ENCODE measurements at regions not wholly inside any gene's neighbourhood (a gene's known extent, or its start where the extent isn't known, plus 50 kb on each side); places are given as distances from the start of the nearest gene placed in this dataset.

GRCh38 chr6:164495882-164496495, 813.4 kb downstream of the C6orf118 start:
- no peak overlapping the region for H2BK120ac ChIP-seq (ENCODE audit: low read depth, low read length)
- no CpG with 5 or more reads among the region's 7 CpGs for WGBS, 2 experiments (ENCODE audit: extremely low coverage in 2 of 2, insufficient read length in 1 of 2)
- no peak for ATAC-seq (ENCODE audit: low read depth)
- no peak overlapping the region for H3K14ac ChIP-seq (replicated peaks; ENCODE audit: low read depth, low read length)
- no peak overlapping the region for H2AK5ac ChIP-seq (ENCODE audit: low read depth, low read length)
- no peak overlapping the region for H2BK5ac ChIP-seq (ENCODE audit: low read depth, low read length, poor library complexity, severe bottlenecking)
- no peak overlapping the region for H2AK9ac ChIP-seq (replicated peaks; ENCODE audit: low read depth, low read length, poor library complexity)
- no peaks in the 10 kb centered on the region for H3K36me3 ChIP-seq (ENCODE audit: control insufficient read depth, insufficient read depth, low read length)
- H4K8ac ChIP-seq (ENCODE audit: low read depth in 2 of 2, low read length in 2 of 2) = no peak overlapping the region
- no peak for DNase-seq
- H3K9me3 ChIP-seq (ENCODE audit: control insufficient read depth, insufficient read depth, low read length) = peaks cover 13% of the 10 kb centered on the region
- in situ Hi-C loops (cut with MboI; ENCODE audit: low sequenced_read_pairs) (no loop called here), intact Hi-C loops (cut with micrococcal nuclease) (no loop called here), dilution Hi-C loops (cut with HindIII; ENCODE audit: low sequenced_read_pairs, unreplicated experiment) (no loop called here)
- no peak overlapping the region for H3K23ac ChIP-seq (ENCODE audit: low read depth, low read length)
- H4K5ac ChIP-seq (ENCODE audit: low read depth, low read length) = no peak overlapping the region
- TF ChIP-seq ELK1 (IDR thresholded peaks at IDR 0.05; ENCODE audit: borderline replicate concordance, low read depth, low read length) (no peak), CEBPB (IDR thresholded peaks at IDR 0.05; ENCODE audit: low read depth, low read length) (no peak), USF2 (IDR thresholded peaks at IDR 0.05; ENCODE audit: low read depth, low read length) (no peak), MXI1 (IDR thresholded peaks at IDR 0.05; ENCODE audit: borderline replicate concordance, low read depth, low read length) (no peak), NFE2L2 (IDR thresholded peaks at IDR 0.05; ENCODE audit: low read depth, low read length) (no peak), MAFK (IDR thresholded peaks at IDR 0.05; ENCODE audit: low read depth, low read length) (no peak)
- no peak overlapping the region for H3K27ac ChIP-seq (ENCODE audit: insufficient read depth, low read length)
- no peak overlapping the region for H3K18ac ChIP-seq (ENCODE audit: low read depth, low read length)
- H3K56ac ChIP-seq (ENCODE audit: extremely low read depth, insufficient read depth, low read length) = no peak overlapping the region
- no peak overlapping the region for H4K91ac ChIP-seq (ENCODE audit: insufficient read depth, low read depth, low read length)
- no peak overlapping the region for H2BK15ac ChIP-seq (ENCODE audit: low read depth, low read length)
- H3K4me2 ChIP-seq (ENCODE audit: low read depth, low read length) = no peak overlapping the region
- no peak overlapping the region for H3K4ac ChIP-seq (ENCODE audit: low read depth, low read length)
- H2BK20ac ChIP-seq (ENCODE audit: low read depth, low read length) = no peak overlapping the region
- no peaks in the 10 kb centered on the region for H3K4me1 ChIP-seq (ENCODE audit: control insufficient read depth, insufficient read depth, low read length)
- no peak overlapping the region for H3K4me3 ChIP-seq (ENCODE audit: insufficient read depth, low read depth, low read length)
- H2AFZ ChIP-seq (replicated peaks; ENCODE audit: low read length, poor library complexity) = no peak overlapping the region
- no peak overlapping the region for H3K9ac ChIP-seq (ENCODE audit: low read depth, low read length)
- ChIA-PET POLR2A (ENCODE audit: unreplicated experiment) (no interaction called here), CTCF (no interaction called here)
- H3K9me1 ChIP-seq (ENCODE audit: insufficient read depth, low read length) = no peaks in the 10 kb centered on the region
- H3K79me1 ChIP-seq (ENCODE audit: low read depth in 1 of 2, low read length in 2 of 2) = no peaks in the 10 kb centered on the region
- H4K20me1 ChIP-seq (ENCODE audit: insufficient read depth, low read length) = no peaks in the 10 kb centered on the region
- no TSS peak for BruUV-seq (replicated peaks)
- H3K27me3 ChIP-seq (ENCODE audit: control insufficient read depth, insufficient read depth, low read length) = no peaks in the 10 kb centered on the region

Data from IMR-90 (cell line).